GM23338 (cell line): ENCODE measurements at regions not wholly inside any gene's neighbourhood (a gene's known extent, or its start where the extent isn't known, plus 50 kb on each side); places are given as distances from the start of the nearest gene placed in this dataset.

ENCODE experiments used
- ATAC-seq: fragments of 200-7000 bp; cut with Tn5 transposase; 3 replicates; pipeline ENCODE4 v1.9.1; 2020
- DNase-seq: peaks from one replicate; pipeline ENCODE4 v3.0.0-alpha.2; 2015; ENCODE audit warnings: low spot score
- H2AFZ ChIP-seq: fragments of 200-600 bp; sonication (generic); 2 replicates; pipeline ENCODE4 v1.8.0; 2016; ENCODE audit warnings: antibody characterized with exemption, mild to moderate bottlenecking, moderate library complexity
- H3F3A ChIP-seq: fragments of 200-600 bp; sonication (generic); replicated peaks from 2 replicates; pipeline ENCODE4 v1.8.0; 2017; ENCODE audit warnings: antibody characterized with exemption, mixed run types, low read depth
- H3K27ac ChIP-seq: fragments of 200-600 bp; sonication (generic); 2 replicates; pipeline ENCODE4 v1.6.1; 2016; ENCODE audit warnings: low read depth
- H3K27me3 ChIP-seq: fragments of 200-600 bp; sonication (generic); 2 replicates; pipeline ENCODE4 v1.8.0; 2016; ENCODE audit warnings: mild to moderate bottlenecking, mixed run types, moderate library complexity; ENCODE audit not compliant: insufficient read depth
- H3K36me3 ChIP-seq: fragments of 200-600 bp; sonication (generic); 2 replicates; pipeline ENCODE4 v1.8.0; 2016; ENCODE audit warnings: mild to moderate bottlenecking; ENCODE audit not compliant: insufficient read depth
- H3K4me1 ChIP-seq: fragments of 200-600 bp; sonication (generic); 2 replicates; pipeline ENCODE4 v1.8.0; 2016; ENCODE audit warnings: mild to moderate bottlenecking, moderate library complexity; ENCODE audit not compliant: insufficient read depth
- H3K4me2 ChIP-seq: fragments of 200-600 bp; sonication (generic); 2 replicates; pipeline ENCODE4 v1.7.1; 2017; ENCODE audit warnings: mixed run types
- H3K4me3 ChIP-seq: fragments of 200-600 bp; sonication (generic); 2 replicates; pipeline ENCODE4 v1.6.1; 2016; ENCODE audit warnings: mixed run types
- H3K79me2 ChIP-seq: fragments of 200-600 bp; sonication (generic); replicated peaks from 2 replicates; pipeline ENCODE4 v1.8.0; 2017; ENCODE audit warnings: mild to moderate bottlenecking; ENCODE audit not compliant: insufficient read depth
- H3K9me2 ChIP-seq: fragments of 200-600 bp; sonication (generic); 2 replicates; pipeline ENCODE4 v1.8.0; 2017; ENCODE audit not compliant: insufficient read depth
- H4K20me1 ChIP-seq: fragments of 200-600 bp; sonication (generic); replicated peaks from 2 replicates; pipeline ENCODE4 v1.8.0; 2017; ENCODE audit warnings: mild to moderate bottlenecking; ENCODE audit not compliant: insufficient read depth
- H3K27ac Mint-ChIP-seq: 2 replicates; pipeline ENCODE4 v1.8.0; 2020; ENCODE audit warnings: inconsistent platforms, mild to moderate bottlenecking, moderate library complexity, mixed read lengths
- H3K27me3 Mint-ChIP-seq: 3 replicates; pipeline ENCODE4 v1.8.0; 2022; ENCODE audit warnings: low read depth, mild to moderate bottlenecking, moderate library complexity, mixed read lengths, inconsistent platforms; ENCODE audit not compliant: insufficient read depth, poor library complexity
- H3K36me3 Mint-ChIP-seq: 3 replicates; pipeline ENCODE4 v1.8.0; 2021; ENCODE audit warnings: low read depth, mild to moderate bottlenecking, inconsistent platforms, moderate library complexity, mixed read lengths
- H3K4me1 Mint-ChIP-seq: 3 replicates; pipeline ENCODE4 v1.8.0; 2020; ENCODE audit warnings: mild to moderate bottlenecking, inconsistent platforms, mixed read lengths
- H3K4me3 Mint-ChIP-seq: 3 replicates; pipeline ENCODE4 v1.8.0; 2021; ENCODE audit warnings: moderate library complexity, mild to moderate bottlenecking, inconsistent platforms, mixed read lengths
- H3K9me3 Mint-ChIP-seq: 3 replicates; pipeline ENCODE4 v1.8.0; 2020; ENCODE audit warnings: moderate library complexity, mild to moderate bottlenecking, inconsistent platforms, mixed read lengths
- CREB1 ChIP-seq: fragments of 250-450 bp; sonication (Bioruptor Pico); IDR thresholded peaks from 2 replicates; pipeline ENCODE4 v1.5.0; 2020; ENCODE audit warnings: low read depth, mild to moderate bottlenecking, moderate library complexity
- EZH2 ChIP-seq: fragments of 200-600 bp; sonication (generic); IDR thresholded peaks from one replicate; pipeline ENCODE4 v1.8.0; 2017; ENCODE audit warnings: antibody characterized with exemption, mild to moderate bottlenecking, low read depth; ENCODE audit not compliant: unreplicated experiment
- EZH2phosphoT487 ChIP-seq: fragments of 200-600 bp; sonication (generic); IDR thresholded peaks from one replicate; pipeline ENCODE4 v1.8.1; 2018; ENCODE audit warnings: antibody characterized with exemption; ENCODE audit not compliant: unreplicated experiment
- JUNB ChIP-seq: IDR thresholded peaks from one replicate; pipeline ENCODE4 v1.6.1; 2016; ENCODE audit warnings: antibody characterized with exemption; ENCODE audit not compliant: unreplicated experiment
- NANOG ChIP-seq: IDR thresholded peaks from 2 replicates; pipeline ENCODE4 v1.6.1; 2016; ENCODE audit warnings: antibody characterized with exemption, borderline replicate concordance
- POLR2AphosphoS5 ChIP-seq: IDR thresholded peaks from 2 replicates; pipeline ENCODE4 v1.6.1; 2016; ENCODE audit warnings: antibody characterized with exemption, low read depth
- STAT1 ChIP-seq: IDR thresholded peaks from one replicate; pipeline ENCODE4 v1.6.1; 2016; ENCODE audit warnings: antibody characterized with exemption; ENCODE audit not compliant: unreplicated experiment
- ZNF114 ChIP-seq: fragments of 250-450 bp; sonication (Bioruptor Pico); IDR thresholded peaks from 2 replicates; pipeline ENCODE4 v1.5.0; 2020; ENCODE audit warnings: mild to moderate bottlenecking, moderate library complexity
- ZNF331 ChIP-seq: fragments of 250-450 bp; sonication (Bioruptor Pico); IDR thresholded peaks from 2 replicates; pipeline ENCODE4 v1.5.0; 2020; ENCODE audit warnings: low read depth, mild to moderate bottlenecking, moderate library complexity
- TF ChIP-seq, protein P1 (sequence below), 2 experiments: fragments of 200-600 bp in 1 of 2; sonication (generic) in 1 of 2; conservative IDR thresholded peaks; 2 replicates each; pipeline versions ENCODE4 v1.5.1 to v1.6.1; 2016 to 2017; ENCODE audit warnings: antibody characterized with exemption in 2 of 2, low read depth in 2 of 2, mild to moderate bottlenecking in 2 of 2, moderate library complexity in 1 of 2
- TF ChIP-seq, protein P2 (sequence below): IDR thresholded peaks from 2 replicates; pipeline ENCODE4 v1.6.1; 2016; ENCODE audit warnings: antibody characterized with exemption
- TF ChIP-seq, protein P3 (sequence below): fragments of 250-450 bp; sonication (Bioruptor Pico); IDR thresholded peaks from 2 replicates; pipeline ENCODE4 v1.5.0; 2020; ENCODE audit warnings: mild to moderate bottlenecking, moderate library complexity
- TF ChIP-seq, protein P4 (sequence below): IDR thresholded peaks from one replicate; pipeline ENCODE4 v1.6.1; 2018; ENCODE audit warnings: antibody characterized with exemption; ENCODE audit not compliant: unreplicated experiment

DNA sequence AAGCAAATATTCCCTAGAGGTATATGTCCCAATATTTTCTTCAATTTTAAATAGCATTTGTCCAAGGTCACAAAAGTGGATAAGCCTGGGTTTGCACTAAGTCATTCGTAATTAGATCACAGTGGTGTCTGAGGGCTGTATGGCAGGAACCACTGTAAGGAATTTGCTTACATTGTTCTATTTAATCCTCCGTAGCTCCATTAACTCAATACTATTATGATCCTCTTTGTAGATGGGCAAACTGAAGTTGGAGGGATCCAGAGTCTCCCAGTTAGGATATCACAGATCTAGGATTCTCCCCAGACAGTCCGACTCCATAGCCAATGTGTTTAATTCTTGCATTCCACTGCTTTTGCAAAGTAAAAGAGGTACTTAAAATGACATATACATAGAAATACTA, 242.7 kb upstream of the DCAF8L1 start:
- Histone ChIP-seq H3F3A (no peaks in the 10 kb centered on the region), H2AFZ (no peak overlapping the region), H3K79me2 (no peaks in the 10 kb centered on the region), H3K4me2 (no peak overlapping the region), H3K27me3 (no peaks in the 10 kb centered on the region), H3K27ac (no peak overlapping the region), H4K20me1 (no peaks in the 10 kb centered on the region), H3K4me3 (no peak overlapping the region), H3K36me3 (no peaks in the 10 kb centered on the region), H3K4me1 (no peaks in the 10 kb centered on the region), H3K9me2 (no peaks in the 10 kb centered on the region)
- no peak for ATAC-seq
- Mint-ChIP-seq H3K9me3 (no peaks in the 10 kb centered on the region; the same call in 2 of the 3 replicates), H3K27me3 (no peaks in the 10 kb centered on the region), H3K4me3 (no peak overlapping the region), H3K36me3 (no peaks in the 10 kb centered on the region; the same call in 2 of the 3 replicates), H3K27ac (no peak overlapping the region), H3K4me1 (no peaks in the 10 kb centered on the region)
- TF ChIP-seq, protein P1, sequence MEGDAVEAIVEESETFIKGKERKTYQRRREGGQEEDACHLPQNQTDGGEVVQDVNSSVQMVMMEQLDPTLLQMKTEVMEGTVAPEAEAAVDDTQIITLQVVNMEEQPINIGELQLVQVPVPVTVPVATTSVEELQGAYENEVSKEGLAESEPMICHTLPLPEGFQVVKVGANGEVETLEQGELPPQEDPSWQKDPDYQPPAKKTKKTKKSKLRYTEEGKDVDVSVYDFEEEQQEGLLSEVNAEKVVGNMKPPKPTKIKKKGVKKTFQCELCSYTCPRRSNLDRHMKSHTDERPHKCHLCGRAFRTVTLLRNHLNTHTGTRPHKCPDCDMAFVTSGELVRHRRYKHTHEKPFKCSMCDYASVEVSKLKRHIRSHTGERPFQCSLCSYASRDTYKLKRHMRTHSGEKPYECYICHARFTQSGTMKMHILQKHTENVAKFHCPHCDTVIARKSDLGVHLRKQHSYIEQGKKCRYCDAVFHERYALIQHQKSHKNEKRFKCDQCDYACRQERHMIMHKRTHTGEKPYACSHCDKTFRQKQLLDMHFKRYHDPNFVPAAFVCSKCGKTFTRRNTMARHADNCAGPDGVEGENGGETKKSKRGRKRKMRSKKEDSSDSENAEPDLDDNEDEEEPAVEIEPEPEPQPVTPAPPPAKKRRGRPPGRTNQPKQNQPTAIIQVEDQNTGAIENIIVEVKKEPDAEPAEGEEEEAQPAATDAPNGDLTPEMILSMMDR (conservative IDR thresholded peaks at IDR 0.05; ENCODE audit: low read depth in 2 of 2) = no peak
- TF ChIP-seq, protein P2, sequence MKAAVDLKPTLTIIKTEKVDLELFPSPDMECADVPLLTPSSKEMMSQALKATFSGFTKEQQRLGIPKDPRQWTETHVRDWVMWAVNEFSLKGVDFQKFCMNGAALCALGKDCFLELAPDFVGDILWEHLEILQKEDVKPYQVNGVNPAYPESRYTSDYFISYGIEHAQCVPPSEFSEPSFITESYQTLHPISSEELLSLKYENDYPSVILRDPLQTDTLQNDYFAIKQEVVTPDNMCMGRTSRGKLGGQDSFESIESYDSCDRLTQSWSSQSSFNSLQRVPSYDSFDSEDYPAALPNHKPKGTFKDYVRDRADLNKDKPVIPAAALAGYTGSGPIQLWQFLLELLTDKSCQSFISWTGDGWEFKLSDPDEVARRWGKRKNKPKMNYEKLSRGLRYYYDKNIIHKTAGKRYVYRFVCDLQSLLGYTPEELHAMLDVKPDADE = no peak
- TF ChIP-seq EZH2phosphoT487 = no peak
- TF ChIP-seq ZNF331 (CRISPR knock-in tag) = no peak
- TF ChIP-seq, protein P3, sequence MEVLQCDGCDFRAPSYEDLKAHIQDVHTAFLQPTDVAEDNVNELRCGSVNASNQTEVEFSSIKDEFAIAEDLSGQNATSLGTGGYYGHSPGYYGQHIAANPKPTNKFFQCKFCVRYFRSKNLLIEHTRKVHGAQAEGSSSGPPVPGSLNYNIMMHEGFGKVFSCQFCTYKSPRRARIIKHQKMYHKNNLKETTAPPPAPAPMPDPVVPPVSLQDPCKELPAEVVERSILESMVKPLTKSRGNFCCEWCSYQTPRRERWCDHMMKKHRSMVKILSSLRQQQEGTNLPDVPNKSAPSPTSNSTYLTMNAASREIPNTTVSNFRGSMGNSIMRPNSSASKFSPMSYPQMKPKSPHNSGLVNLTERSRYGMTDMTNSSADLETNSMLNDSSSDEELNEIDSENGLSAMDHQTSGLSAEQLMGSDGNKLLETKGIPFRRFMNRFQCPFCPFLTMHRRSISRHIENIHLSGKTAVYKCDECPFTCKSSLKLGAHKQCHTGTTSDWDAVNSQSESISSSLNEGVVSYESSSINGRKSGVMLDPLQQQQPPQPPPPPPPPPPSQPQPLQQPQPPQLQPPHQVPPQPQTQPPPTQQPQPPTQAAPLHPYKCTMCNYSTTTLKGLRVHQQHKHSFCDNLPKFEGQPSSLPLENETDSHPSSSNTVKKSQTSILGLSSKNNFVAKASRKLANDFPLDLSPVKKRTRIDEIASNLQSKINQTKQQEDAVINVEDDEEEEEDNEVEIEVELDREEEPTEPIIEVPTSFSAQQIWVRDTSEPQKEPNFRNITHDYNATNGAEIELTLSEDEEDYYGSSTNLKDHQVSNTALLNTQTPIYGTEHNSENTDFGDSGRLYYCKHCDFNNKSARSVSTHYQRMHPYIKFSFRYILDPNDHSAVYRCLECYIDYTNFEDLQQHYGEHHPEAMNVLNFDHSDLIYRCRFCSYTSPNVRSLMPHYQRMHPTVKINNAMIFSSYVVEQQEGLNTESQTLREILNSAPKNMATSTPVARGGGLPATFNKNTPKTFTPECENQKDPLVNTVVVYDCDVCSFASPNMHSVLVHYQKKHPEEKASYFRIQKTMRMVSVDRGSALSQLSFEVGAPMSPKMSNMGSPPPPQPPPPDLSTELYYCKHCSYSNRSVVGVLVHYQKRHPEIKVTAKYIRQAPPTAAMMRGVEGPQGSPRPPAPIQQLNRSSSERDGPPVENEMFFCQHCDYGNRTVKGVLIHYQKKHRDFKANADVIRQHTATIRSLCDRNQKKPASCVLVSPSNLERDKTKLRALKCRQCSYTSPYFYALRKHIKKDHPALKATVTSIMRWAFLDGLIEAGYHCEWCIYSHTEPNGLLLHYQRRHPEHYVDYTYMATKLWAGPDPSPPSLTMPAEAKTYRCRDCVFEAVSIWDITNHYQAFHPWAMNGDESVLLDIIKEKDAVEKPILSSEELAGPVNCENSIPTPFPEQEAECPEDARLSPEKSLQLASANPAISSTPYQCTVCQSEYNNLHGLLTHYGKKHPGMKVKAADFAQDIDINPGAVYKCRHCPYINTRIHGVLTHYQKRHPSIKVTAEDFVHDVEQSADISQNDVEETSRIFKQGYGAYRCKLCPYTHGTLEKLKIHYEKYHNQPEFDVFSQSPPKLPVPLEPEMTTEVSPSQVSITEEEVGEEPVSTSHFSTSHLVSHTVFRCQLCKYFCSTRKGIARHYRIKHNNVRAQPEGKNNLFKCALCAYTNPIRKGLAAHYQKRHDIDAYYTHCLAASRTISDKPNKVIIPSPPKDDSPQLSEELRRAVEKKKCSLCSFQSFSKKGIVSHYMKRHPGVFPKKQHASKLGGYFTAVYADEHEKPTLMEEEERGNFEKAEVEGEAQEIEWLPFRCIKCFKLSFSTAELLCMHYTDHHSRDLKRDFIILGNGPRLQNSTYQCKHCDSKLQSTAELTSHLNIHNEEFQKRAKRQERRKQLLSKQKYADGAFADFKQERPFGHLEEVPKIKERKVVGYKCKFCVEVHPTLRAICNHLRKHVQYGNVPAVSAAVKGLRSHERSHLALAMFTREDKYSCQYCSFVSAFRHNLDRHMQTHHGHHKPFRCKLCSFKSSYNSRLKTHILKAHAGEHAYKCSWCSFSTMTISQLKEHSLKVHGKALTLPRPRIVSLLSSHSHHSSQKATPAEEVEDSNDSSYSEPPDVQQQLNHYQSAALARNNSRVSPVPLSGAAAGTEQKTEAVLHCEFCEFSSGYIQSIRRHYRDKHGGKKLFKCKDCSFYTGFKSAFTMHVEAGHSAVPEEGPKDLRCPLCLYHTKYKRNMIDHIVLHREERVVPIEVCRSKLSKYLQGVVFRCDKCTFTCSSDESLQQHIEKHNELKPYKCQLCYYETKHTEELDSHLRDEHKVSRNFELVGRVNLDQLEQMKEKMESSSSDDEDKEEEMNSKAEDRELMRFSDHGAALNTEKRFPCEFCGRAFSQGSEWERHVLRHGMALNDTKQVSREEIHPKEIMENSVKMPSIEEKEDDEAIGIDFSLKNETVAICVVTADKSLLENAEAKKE (CRISPR knock-in tag) = no peak
- TF ChIP-seq ZNF114 (CRISPR knock-in tag) = no peak
- TF ChIP-seq STAT1 = no peak
- no peak for TF ChIP-seq JUNB
- TF ChIP-seq POLR2AphosphoS5 = no peak
- TF ChIP-seq, protein P4, sequence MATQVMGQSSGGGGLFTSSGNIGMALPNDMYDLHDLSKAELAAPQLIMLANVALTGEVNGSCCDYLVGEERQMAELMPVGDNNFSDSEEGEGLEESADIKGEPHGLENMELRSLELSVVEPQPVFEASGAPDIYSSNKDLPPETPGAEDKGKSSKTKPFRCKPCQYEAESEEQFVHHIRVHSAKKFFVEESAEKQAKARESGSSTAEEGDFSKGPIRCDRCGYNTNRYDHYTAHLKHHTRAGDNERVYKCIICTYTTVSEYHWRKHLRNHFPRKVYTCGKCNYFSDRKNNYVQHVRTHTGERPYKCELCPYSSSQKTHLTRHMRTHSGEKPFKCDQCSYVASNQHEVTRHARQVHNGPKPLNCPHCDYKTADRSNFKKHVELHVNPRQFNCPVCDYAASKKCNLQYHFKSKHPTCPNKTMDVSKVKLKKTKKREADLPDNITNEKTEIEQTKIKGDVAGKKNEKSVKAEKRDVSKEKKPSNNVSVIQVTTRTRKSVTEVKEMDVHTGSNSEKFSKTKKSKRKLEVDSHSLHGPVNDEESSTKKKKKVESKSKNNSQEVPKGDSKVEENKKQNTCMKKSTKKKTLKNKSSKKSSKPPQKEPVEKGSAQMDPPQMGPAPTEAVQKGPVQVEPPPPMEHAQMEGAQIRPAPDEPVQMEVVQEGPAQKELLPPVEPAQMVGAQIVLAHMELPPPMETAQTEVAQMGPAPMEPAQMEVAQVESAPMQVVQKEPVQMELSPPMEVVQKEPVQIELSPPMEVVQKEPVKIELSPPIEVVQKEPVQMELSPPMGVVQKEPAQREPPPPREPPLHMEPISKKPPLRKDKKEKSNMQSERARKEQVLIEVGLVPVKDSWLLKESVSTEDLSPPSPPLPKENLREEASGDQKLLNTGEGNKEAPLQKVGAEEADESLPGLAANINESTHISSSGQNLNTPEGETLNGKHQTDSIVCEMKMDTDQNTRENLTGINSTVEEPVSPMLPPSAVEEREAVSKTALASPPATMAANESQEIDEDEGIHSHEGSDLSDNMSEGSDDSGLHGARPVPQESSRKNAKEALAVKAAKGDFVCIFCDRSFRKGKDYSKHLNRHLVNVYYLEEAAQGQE = no peak
- no peak for TF ChIP-seq NANOG
- TF ChIP-seq CREB1 (CRISPR knock-in tag) = no peak
- TF ChIP-seq EZH2 = no peak
- no peak for DNase-seq
